SK-N-SH (cell line): ENCODE measurements at regions not wholly inside any gene's neighbourhood (a gene's known extent, or its start where the extent isn't known, plus 50 kb on each side); places are given as distances from the start of the nearest gene placed in this dataset.

Source experiments
- CTCF ChIA-PET: fragments of 300-600, 350-600 bp; formaldehyde crosslinking; extraction: SDS; loops from one replicate; lab custom pipeline; 2021; lab: Yijun Ruan, JAX
- POLR2A ChIA-PET: fragments of 350-600 bp; sonication (Branson Sonifier 250); formaldehyde crosslinking; extraction: SDS; loops from one replicate; lab custom pipeline; 2020; ENCODE audit warnings: antibody characterized with exemption, inconsistent platforms; lab: Yijun Ruan, JAX
- DNase-seq: peaks from one replicate; pipeline ENCODE4 v3.0.0; 2012
- H2AFZ ChIP-seq: fragments of 200-600 bp; sonication (generic); 2 replicates; pipeline ENCODE4 v1.8.1; 2016; ENCODE audit warnings: antibody characterized with exemption, mild to moderate bottlenecking, low read depth
- H3F3A ChIP-seq: fragments of 200-600 bp; sonication (generic); replicated peaks from 2 replicates; pipeline ENCODE3; 2016; ENCODE audit warnings: antibody characterized with exemption, mild to moderate bottlenecking; ENCODE audit not compliant: insufficient read depth
- H3K27ac ChIP-seq, 2 experiments: fragments of 200-500 bp in 1 of 2; fragments of 200-600 bp in 1 of 2; sonication (Bioruptor generic) in 1 of 2; sonication (generic), shearing (Covaris generic) in 1 of 2; 2 replicates each; pipeline versions ENCODE4 v1.5.1 to v1.6.1; 2014 to 2016; ENCODE audit warnings: low read depth in 2 of 2, inconsistent platforms in 1 of 2, low read length in 1 of 2, mild to moderate bottlenecking in 1 of 2, mixed read lengths in 1 of 2
- H3K27me3 ChIP-seq: fragments of 200-600 bp; sonication (generic), shearing (Covaris generic); 2 replicates; pipeline ENCODE4 v1.6.1; 2016; ENCODE audit warnings: mixed run types; ENCODE audit not compliant: insufficient read depth
- H3K36me3 ChIP-seq, 2 experiments: fragments of 200-500 bp in 1 of 2; fragments of 200-600 bp in 1 of 2; sonication (Bioruptor generic) in 1 of 2; sonication (generic) in 1 of 2; replicated peaks in 1 of 2; 2 replicates each; pipeline versions ENCODE3 to v1.5.1; 2014 to 2016; ENCODE audit warnings: low read length in 1 of 2, mild to moderate bottlenecking in 1 of 2; ENCODE audit not compliant: insufficient read depth in 2 of 2, control insufficient read depth in 1 of 2
- H3K4me1 ChIP-seq, 2 experiments: fragments of 200-500 bp in 1 of 2; fragments of 200-600 bp in 1 of 2; sonication (Bioruptor generic) in 1 of 2; sonication (generic), shearing (Covaris generic) in 1 of 2; 2 replicates each; pipeline versions ENCODE4 v1.5.1 to v1.6.1; 2014 to 2016; ENCODE audit warnings: low read depth in 1 of 2, low read length in 1 of 2, mixed run types in 1 of 2; ENCODE audit not compliant: insufficient read depth in 2 of 2, control insufficient read depth in 1 of 2
- H3K4me2 ChIP-seq: fragments of 200-600 bp; sonication (generic), shearing (Covaris generic); 2 replicates; pipeline ENCODE4 v1.6.1; 2017; ENCODE audit warnings: mixed run types
- H3K4me3 ChIP-seq, 2 experiments: fragments of 200-500 bp in 1 of 2; fragments of 200-600 bp in 1 of 2; sonication (Bioruptor generic) in 1 of 2; sonication (generic), shearing (Covaris generic) in 1 of 2; 2 replicates each; pipeline versions ENCODE4 v1.5.1 to v1.8.1; 2014 to 2016; ENCODE audit warnings: low read depth in 2 of 2, inconsistent platforms in 1 of 2, low read length in 1 of 2, mild to moderate bottlenecking in 1 of 2, mixed read lengths in 1 of 2, moderate library complexity in 1 of 2
- H3K79me2 ChIP-seq: fragments of 200-600 bp; sonication (generic); 2 replicates; pipeline ENCODE4 v1.8.1; 2017; ENCODE audit warnings: mild to moderate bottlenecking; ENCODE audit not compliant: insufficient read depth
- H3K9ac ChIP-seq: fragments of 200-600 bp; sonication (generic); 2 replicates; pipeline ENCODE4 v1.6.1; 2017; ENCODE audit warnings: mixed run types
- H3K9me2 ChIP-seq: fragments of 200-600 bp; sonication (generic); 2 replicates; pipeline ENCODE4 v1.6.1; 2017; ENCODE audit warnings: mixed run types
- H3K9me3 ChIP-seq: fragments of 200-600 bp; sonication (generic); 2 replicates; pipeline ENCODE4 v1.6.1; 2017; ENCODE audit warnings: mixed run types, mild to moderate bottlenecking, moderate library complexity
- H4K20me1 ChIP-seq: fragments of 200-600 bp; sonication (generic); 2 replicates; pipeline ENCODE4 v1.6.1; 2017; ENCODE audit warnings: mild to moderate bottlenecking, mixed run types; ENCODE audit not compliant: insufficient read depth
- EP300 ChIP-seq, 2 experiments: IDR thresholded peaks; 2 replicates each; pipeline versions ENCODE4 v1.4.0 to v1.6.1; 2012; ENCODE audit warnings: borderline replicate concordance in 1 of 2, low read depth in 1 of 2, low read length in 1 of 2
- EZH2phosphoT487 ChIP-seq: fragments of 200-600 bp; sonication (generic); IDR thresholded peaks from 2 replicates; pipeline ENCODE4 v1.6.1; 2017; ENCODE audit warnings: low read depth, mixed run types, mild to moderate bottlenecking, antibody characterized with exemption, moderate library complexity, borderline replicate concordance
- FOXJ3 ChIP-seq: sonication (generic); formaldehyde crosslinking; IDR thresholded peaks from 2 replicates; pipeline ENCODE4 v1.5.1; 2020; ENCODE audit warnings: mild to moderate bottlenecking, missing genetic modification reagents
- JUND ChIP-seq: IDR thresholded peaks from 2 replicates; pipeline ENCODE4 v1.4.0; 2012
- NFIC ChIP-seq: IDR thresholded peaks from 2 replicates; pipeline ENCODE4 v1.4.0; 2012; ENCODE audit warnings: borderline replicate concordance
- RXRA ChIP-seq: IDR thresholded peaks from 2 replicates; pipeline ENCODE4 v1.4.0; 2012; ENCODE audit warnings: low read depth, mild to moderate bottlenecking, borderline replicate concordance
- SIN3A ChIP-seq: IDR thresholded peaks from 2 replicates; pipeline ENCODE4 v1.6.1; 2012; ENCODE audit warnings: low read depth, mild to moderate bottlenecking, low read length, moderate library complexity, borderline replicate concordance
- SMC3 ChIP-seq: IDR thresholded peaks from 2 replicates; pipeline ENCODE4 v1.6.1; 2012; ENCODE audit warnings: low read depth, low read length, improper control_type of control experiment
- TAF1 ChIP-seq: IDR thresholded peaks from 2 replicates; pipeline ENCODE4 v1.6.1; 2012; ENCODE audit warnings: low read depth, mild to moderate bottlenecking, low read length, moderate library complexity, borderline replicate concordance
- TCF12 ChIP-seq: IDR thresholded peaks from 2 replicates; pipeline ENCODE4 v1.4.0; 2012
- WGBS: methylation state at CpG from one replicate; pipeline ENCODE4 v1.1.6; 2017; ENCODE audit warnings: low lambda C conversion rate; 5-methylcytosine and 5-hydroxymethylcytosine counted together
- TF ChIP-seq, protein P1 (sequence below): IDR thresholded peaks from 2 replicates; pipeline ENCODE4 v1.4.0; 2012; ENCODE audit warnings: low read depth, borderline replicate concordance
- TF ChIP-seq, protein P2 (sequence below): fragments of 150-350 bp; IDR thresholded peaks from 2 replicates; pipeline ENCODE4 v1.6.1; 2017; ENCODE audit warnings: antibody characterized with exemption, low read length, low read depth, borderline replicate concordance
- TF ChIP-seq, protein P3 (sequence below): fragments of 200-600 bp; sonication (generic); IDR thresholded peaks from 2 replicates; pipeline ENCODE4 v1.6.1; 2017; ENCODE audit warnings: antibody characterized with exemption, mild to moderate bottlenecking, moderate library complexity

DNA sequence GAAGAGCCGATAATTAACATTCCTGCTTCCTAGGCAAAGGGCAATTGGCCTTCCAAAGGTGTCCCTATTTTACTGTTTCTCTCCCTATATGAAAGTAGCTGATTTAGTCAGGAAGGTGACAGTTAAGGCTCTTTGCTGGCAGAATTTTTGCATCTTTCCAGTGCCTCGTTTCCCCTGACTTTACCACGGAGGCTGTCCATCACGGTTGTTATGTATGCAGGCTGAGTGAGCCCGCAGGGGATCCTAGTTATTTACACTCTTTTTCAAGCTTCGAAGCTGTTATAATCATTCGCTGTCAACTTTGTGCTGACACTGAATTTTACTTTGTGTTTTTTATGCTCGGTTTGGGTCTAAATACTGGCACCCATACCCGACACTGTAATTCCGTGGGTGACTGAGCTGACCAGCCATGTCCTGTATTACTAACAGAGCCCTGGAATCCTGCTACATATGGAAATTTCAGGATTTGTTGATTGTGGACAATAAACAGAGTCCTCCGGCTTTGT lies 713.8 kb upstream of the FANCL start:
- Histone ChIP-seq H3K27ac (no peak overlapping the region), H3K9ac (no peak overlapping the region), H3K4me2 (no peak overlapping the region), H3K27me3 (no peaks in the 10 kb centered on the region; the same call in 1 of the 2 replicates), H3K9me3 (no peaks in the 10 kb centered on the region), H4K20me1 (no peaks in the 10 kb centered on the region), H2AFZ (no peak overlapping the region), H3F3A (no peaks in the 10 kb centered on the region), H3K79me2 (no peaks in the 10 kb centered on the region), H3K9me2 (no peaks in the 10 kb centered on the region), H3K4me3 (no peak overlapping the region), H3K4me1 (peaks cover 0 to 2% of the 10 kb centered on the region in 2 experiments; a peak in 2 of 4 replicates), H3K36me3 (no peaks in the 10 kb centered on the region)
- WGBS = 54% methylated on average over 11 of the region's 11 CpGs
- TF ChIP-seq, protein P1, sequence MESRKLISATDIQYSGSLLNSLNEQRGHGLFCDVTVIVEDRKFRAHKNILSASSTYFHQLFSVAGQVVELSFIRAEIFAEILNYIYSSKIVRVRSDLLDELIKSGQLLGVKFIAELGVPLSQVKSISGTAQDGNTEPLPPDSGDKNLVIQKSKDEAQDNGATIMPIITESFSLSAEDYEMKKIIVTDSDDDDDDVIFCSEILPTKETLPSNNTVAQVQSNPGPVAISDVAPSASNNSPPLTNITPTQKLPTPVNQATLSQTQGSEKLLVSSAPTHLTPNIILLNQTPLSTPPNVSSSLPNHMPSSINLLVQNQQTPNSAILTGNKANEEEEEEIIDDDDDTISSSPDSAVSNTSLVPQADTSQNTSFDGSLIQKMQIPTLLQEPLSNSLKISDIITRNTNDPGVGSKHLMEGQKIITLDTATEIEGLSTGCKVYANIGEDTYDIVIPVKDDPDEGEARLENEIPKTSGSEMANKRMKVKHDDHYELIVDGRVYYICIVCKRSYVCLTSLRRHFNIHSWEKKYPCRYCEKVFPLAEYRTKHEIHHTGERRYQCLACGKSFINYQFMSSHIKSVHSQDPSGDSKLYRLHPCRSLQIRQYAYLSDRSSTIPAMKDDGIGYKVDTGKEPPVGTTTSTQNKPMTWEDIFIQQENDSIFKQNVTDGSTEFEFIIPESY = no peak
- TF ChIP-seq SIN3A (no peak), EP300 (IDR thresholded peaks at IDR 0.05; ENCODE audit: borderline replicate concordance in 1 of 2, low read depth in 1 of 2, low read length in 1 of 2) (no peak), TAF1 (no peak), JUND (no peak), SMC3 (no peak)
- TF ChIP-seq, protein P2, sequence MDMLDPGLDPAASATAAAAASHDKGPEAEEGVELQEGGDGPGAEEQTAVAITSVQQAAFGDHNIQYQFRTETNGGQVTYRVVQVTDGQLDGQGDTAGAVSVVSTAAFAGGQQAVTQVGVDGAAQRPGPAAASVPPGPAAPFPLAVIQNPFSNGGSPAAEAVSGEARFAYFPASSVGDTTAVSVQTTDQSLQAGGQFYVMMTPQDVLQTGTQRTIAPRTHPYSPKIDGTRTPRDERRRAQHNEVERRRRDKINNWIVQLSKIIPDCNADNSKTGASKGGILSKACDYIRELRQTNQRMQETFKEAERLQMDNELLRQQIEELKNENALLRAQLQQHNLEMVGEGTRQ = no peak
- no peak for DNase-seq
- ChIA-PET CTCF (no interaction called here), POLR2A (no interaction called here)

DNA sequence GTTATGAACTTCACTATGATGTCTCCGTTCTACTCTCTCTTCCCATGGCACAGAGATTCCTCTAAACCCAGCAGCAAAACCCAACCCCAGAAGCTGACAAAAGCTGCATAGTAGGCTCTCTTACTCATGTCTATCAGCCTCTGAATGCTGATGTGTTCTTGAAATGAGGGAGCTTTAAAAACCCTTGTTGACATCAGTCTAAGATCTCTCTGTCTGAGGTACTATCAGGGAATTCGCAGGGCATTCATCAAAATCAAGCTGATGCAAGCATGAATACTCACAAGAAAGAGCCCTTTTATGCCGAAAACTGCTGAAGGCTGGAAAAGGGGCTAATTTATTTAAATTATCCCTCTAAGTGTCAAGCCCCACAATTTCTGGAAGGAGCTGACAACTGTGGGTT lies 710.6 kb upstream of the FANCL start:
- H3K9me3 ChIP-seq = no peaks in the 10 kb centered on the region

More for the DNA sequence above, 710.6 kb upstream of the FANCL start:
- DNase-seq = no peak
- Histone ChIP-seq H3K36me3 (no peaks in the 10 kb centered on the region), H3K4me2 (no peak overlapping the region), H3K27me3 (no peaks in the 10 kb centered on the region; the same call in 1 of the 2 replicates), H3F3A (no peaks in the 10 kb centered on the region), H3K79me2 (no peaks in the 10 kb centered on the region), H3K9ac (no peak overlapping the region), H3K4me3 (no peak overlapping the region), H2AFZ (no peak overlapping the region), H3K9me2 (no peaks in the 10 kb centered on the region), H3K27ac (no peak overlapping the region), H3K4me1 (no peaks in the 10 kb centered on the region), H4K20me1 (no peaks in the 10 kb centered on the region)
- ChIA-PET POLR2A (no interaction called here), CTCF (no interaction called here)
- WGBS = 40% methylated on average over 3 of the region's 3 CpGs
- TF ChIP-seq, protein P1 = no peak
- TF ChIP-seq RXRA (no peak), TCF12 (no peak), EZH2phosphoT487 (no peak), NFIC (no peak), FOXJ3 (no peak), SMC3 (no peak), SIN3A (no peak)
- TF ChIP-seq, protein P3, sequence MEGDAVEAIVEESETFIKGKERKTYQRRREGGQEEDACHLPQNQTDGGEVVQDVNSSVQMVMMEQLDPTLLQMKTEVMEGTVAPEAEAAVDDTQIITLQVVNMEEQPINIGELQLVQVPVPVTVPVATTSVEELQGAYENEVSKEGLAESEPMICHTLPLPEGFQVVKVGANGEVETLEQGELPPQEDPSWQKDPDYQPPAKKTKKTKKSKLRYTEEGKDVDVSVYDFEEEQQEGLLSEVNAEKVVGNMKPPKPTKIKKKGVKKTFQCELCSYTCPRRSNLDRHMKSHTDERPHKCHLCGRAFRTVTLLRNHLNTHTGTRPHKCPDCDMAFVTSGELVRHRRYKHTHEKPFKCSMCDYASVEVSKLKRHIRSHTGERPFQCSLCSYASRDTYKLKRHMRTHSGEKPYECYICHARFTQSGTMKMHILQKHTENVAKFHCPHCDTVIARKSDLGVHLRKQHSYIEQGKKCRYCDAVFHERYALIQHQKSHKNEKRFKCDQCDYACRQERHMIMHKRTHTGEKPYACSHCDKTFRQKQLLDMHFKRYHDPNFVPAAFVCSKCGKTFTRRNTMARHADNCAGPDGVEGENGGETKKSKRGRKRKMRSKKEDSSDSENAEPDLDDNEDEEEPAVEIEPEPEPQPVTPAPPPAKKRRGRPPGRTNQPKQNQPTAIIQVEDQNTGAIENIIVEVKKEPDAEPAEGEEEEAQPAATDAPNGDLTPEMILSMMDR = no peak
